ENCODE measurements at regions not wholly inside any gene's neighbourhood (a gene's known extent, or its start where the extent isn't known, plus 50 kb on each side); places are given as distances from the start of the nearest gene placed in this dataset.

- DNase-seq (ENCODE audit: low read depth, low spot score), result no peak
- POLR2A ChIA-PET, result no interaction called here
- TF ChIP-seq CTCF (IDR thresholded peaks at IDR 0.05; ENCODE audit: insufficient read depth, low read length, missing control alignments), result no peak
- CTCF ChIA-PET, result no interaction called here
- H3K4me3 ChIP-seq (ENCODE audit: low read depth, low read length), result no peak overlapping the region
These were observed 435.0 kb downstream of the GXYLT1 start for GRCh38 chr12:41709463-41710285.

GRCh38 chr12:41709012-41709411, 435.7 kb downstream of the GXYLT1 start:
- no peak for TF ChIP-seq CTCF (IDR thresholded peaks at IDR 0.05; ENCODE audit: insufficient read depth, low read length, missing control alignments)
- ChIA-PET POLR2A (no interaction called here), CTCF (no interaction called here)
- H3K4me3 ChIP-seq (ENCODE audit: low read depth, low read length), result no peak overlapping the region
- no peak for DNase-seq (ENCODE audit: low read depth, low spot score)

GRCh38 chr12:41706376-41706775, 438.3 kb downstream of the GXYLT1 start:
- no peak for TF ChIP-seq CTCF (IDR thresholded peaks at IDR 0.05; ENCODE audit: insufficient read depth, low read length, missing control alignments)
- no peak for DNase-seq (ENCODE audit: low read depth, low spot score)
- ChIA-PET POLR2A (no interaction called here), CTCF (no interaction called here)
- H3K4me3 ChIP-seq (ENCODE audit: low read depth, low read length), result no peak overlapping the region

GRCh38 chr12:41701943-41702601, 442.6 kb downstream of the GXYLT1 start:
- no peak for TF ChIP-seq CTCF (IDR thresholded peaks at IDR 0.05; ENCODE audit: insufficient read depth, low read length, missing control alignments)
- ChIA-PET POLR2A (no interaction called here), CTCF (no interaction called here)
- no peak for DNase-seq (ENCODE audit: low read depth, low spot score)
- no peak overlapping the region for H3K4me3 ChIP-seq (ENCODE audit: low read depth, low read length)

GRCh38 chr12:41700940-41701339, 443.7 kb downstream of the GXYLT1 start:
- TF ChIP-seq CTCF (IDR thresholded peaks at IDR 0.05; ENCODE audit: insufficient read depth, low read length, missing control alignments), result no peak
- CTCF ChIA-PET, result no interaction called here

GRCh38 chr12:41699658-41700057, 445.0 kb downstream of the GXYLT1 start:
- ChIA-PET CTCF (no interaction called here), POLR2A (no interaction called here)
- TF ChIP-seq CTCF (IDR thresholded peaks at IDR 0.05; ENCODE audit: insufficient read depth, low read length, missing control alignments), result no peak
- H3K4me3 ChIP-seq (ENCODE audit: low read depth, low read length), result no peak overlapping the region
- DNase-seq (ENCODE audit: low read depth, low spot score), result no peak

More at GRCh38 chr12:41700940-41701339, 443.7 kb downstream of the GXYLT1 start:
- DNase-seq (ENCODE audit: low read depth, low spot score), result no peak
- H3K4me3 ChIP-seq (ENCODE audit: low read depth, low read length), result no peak overlapping the region
- POLR2A ChIA-PET, result no interaction called here

Data from AG04449 (cell line).